Astrocyte (in vitro differentiated cells and primary cell): ENCODE measurements at regions not wholly inside any gene's neighbourhood (a gene's known extent, or its start where the extent isn't known, plus 50 kb on each side); places are given as distances from the start of the nearest gene placed in this dataset.

ENCODE experiments used
- EZH2 ChIP-seq: IDR thresholded peaks from 2 replicates; pipeline ENCODE4 v1.6.1; 2012; ENCODE audit warnings: mild to moderate bottlenecking, low read length, inconsistent platforms; ENCODE audit not compliant: insufficient read depth
- TF ChIP-seq, protein P1 (sequence below): IDR thresholded peaks from 2 replicates; pipeline ENCODE4 v1.5.1; 2011; ENCODE audit warnings: low read depth, mild to moderate bottlenecking, inconsistent platforms, low read length, moderate library complexity; ENCODE audit not compliant: insufficient read depth

DNA sequence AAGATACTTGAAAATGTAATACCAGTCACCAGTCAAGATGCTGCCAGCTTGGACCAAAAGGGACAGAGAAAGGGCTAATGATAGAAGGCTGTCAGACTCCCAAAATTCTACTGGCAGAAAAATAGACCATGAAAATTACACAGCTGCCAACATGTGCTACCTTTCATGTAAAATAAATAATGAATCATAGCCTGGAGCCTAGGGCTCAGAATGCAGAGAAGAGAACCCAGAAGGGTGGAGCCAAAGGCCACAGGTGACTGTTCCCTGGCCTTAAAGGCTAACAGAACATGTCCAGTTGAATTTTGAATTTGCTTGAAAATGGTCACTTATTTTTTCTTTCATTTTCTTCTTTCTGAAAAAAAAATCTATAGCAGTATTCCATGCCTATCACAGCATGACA lies 1827.0 kb upstream of the MIR17HG start:
- TF ChIP-seq, protein P1, sequence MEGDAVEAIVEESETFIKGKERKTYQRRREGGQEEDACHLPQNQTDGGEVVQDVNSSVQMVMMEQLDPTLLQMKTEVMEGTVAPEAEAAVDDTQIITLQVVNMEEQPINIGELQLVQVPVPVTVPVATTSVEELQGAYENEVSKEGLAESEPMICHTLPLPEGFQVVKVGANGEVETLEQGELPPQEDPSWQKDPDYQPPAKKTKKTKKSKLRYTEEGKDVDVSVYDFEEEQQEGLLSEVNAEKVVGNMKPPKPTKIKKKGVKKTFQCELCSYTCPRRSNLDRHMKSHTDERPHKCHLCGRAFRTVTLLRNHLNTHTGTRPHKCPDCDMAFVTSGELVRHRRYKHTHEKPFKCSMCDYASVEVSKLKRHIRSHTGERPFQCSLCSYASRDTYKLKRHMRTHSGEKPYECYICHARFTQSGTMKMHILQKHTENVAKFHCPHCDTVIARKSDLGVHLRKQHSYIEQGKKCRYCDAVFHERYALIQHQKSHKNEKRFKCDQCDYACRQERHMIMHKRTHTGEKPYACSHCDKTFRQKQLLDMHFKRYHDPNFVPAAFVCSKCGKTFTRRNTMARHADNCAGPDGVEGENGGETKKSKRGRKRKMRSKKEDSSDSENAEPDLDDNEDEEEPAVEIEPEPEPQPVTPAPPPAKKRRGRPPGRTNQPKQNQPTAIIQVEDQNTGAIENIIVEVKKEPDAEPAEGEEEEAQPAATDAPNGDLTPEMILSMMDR: no peak
- no peak for TF ChIP-seq EZH2
